ENCODE measurements at regions not wholly inside any gene's neighbourhood (a gene's known extent, or its start where the extent isn't known, plus 50 kb on each side); places are given as distances from the start of the nearest gene placed in this dataset.

- DNase-seq, result no peak
Measured at GRCh38 chr15:95347837-95348236, 982.7 kb upstream of the NR2F2 start.

- DNase-seq, result no peak
Measured at GRCh38 chr15:95350908-95351307, 979.6 kb upstream of the NR2F2 start.

GRCh38 chr15:95352631-95353187 lies 977.8 kb upstream of the NR2F2 start:
- DNase-seq, result no peak

- DNase-seq, result no peak
Measured at GRCh38 chr15:95353512-95353911, 977.0 kb upstream of the NR2F2 start.

GRCh38 chr15:95359966-95360365 lies 970.5 kb upstream of the NR2F2 start:
- DNase-seq, result no peak

GRCh38 chr15:95362306-95362705 lies 968.2 kb upstream of the NR2F2 start:
- no peak for DNase-seq

- no peak for DNase-seq
Measured at GRCh38 chr15:95363646-95364045, 966.9 kb upstream of the NR2F2 start.

GRCh38 chr15:95365511-95366107 lies 964.9 kb upstream of the NR2F2 start:
- no peak for DNase-seq

GRCh38 chr15:95368191-95368590 lies 962.3 kb upstream of the NR2F2 start:
- no peak for DNase-seq

- no peak for DNase-seq
Measured at GRCh38 chr15:95368755-95369601, 961.5 kb upstream of the NR2F2 start.

- DNase-seq, result no peak
Measured at GRCh38 chr15:95370291-95370690, 960.2 kb upstream of the NR2F2 start.

- DNase-seq, result no peak
Measured at GRCh38 chr15:95371664-95372063, 958.8 kb upstream of the NR2F2 start.

GRCh38 chr15:95375281-95375680 lies 955.2 kb upstream of the NR2F2 start:
- no peak for DNase-seq

- DNase-seq, result no peak
Measured at GRCh38 chr15:95377258-95377852, 953.1 kb upstream of the NR2F2 start.

- no peak for DNase-seq
Measured at GRCh38 chr15:95394186-95395067, 936.1 kb upstream of the NR2F2 start.

GRCh38 chr15:95400428-95400827 lies 930.1 kb upstream of the NR2F2 start:
- no peak for DNase-seq

GRCh38 chr15:95401587-95401986 lies 928.9 kb upstream of the NR2F2 start:
- no peak for DNase-seq

- DNase-seq, result no peak
Measured at GRCh38 chr15:95405447-95405846, 925.1 kb upstream of the NR2F2 start.

- DNase-seq, result no peak
Measured at GRCh38 chr15:95407534-95407933, 923.0 kb upstream of the NR2F2 start.

- no peak for DNase-seq
Measured at GRCh38 chr15:95409211-95409610, 921.3 kb upstream of the NR2F2 start.

GRCh38 chr15:95409626-95410310 lies 920.7 kb upstream of the NR2F2 start:
- no peak for DNase-seq

- no peak for DNase-seq
Measured at GRCh38 chr15:95410757-95411156, 919.7 kb upstream of the NR2F2 start.
